GM06990 (cell line): ENCODE measurements at regions not wholly inside any gene's neighbourhood (a gene's known extent, or its start where the extent isn't known, plus 50 kb on each side); places are given as distances from the start of the nearest gene placed in this dataset.

Experiments
- DNase-seq: peaks from one replicate; pipeline ENCODE4 v3.0.0-alpha.2; 2011; ENCODE audit not compliant: insufficient read length; ENCODE audit errors: extremely low read depth
- H3K27me3 ChIP-seq: replicated peaks from 2 replicates; pipeline ENCODE4 v1.6.0; 2011; ENCODE audit warnings: low read length; ENCODE audit not compliant: control insufficient read depth, insufficient read depth
- H3K36me3 ChIP-seq: 2 replicates; pipeline ENCODE4 v1.5.1; 2011; ENCODE audit warnings: low read length; ENCODE audit not compliant: control insufficient read depth, insufficient read depth
- H3K4me3 ChIP-seq: replicated peaks from 2 replicates; pipeline ENCODE4 v1.5.1; 2011; ENCODE audit warnings: low read depth, mild to moderate bottlenecking, control low read depth, low read length
- CTCF ChIP-seq: IDR thresholded peaks from 2 replicates; pipeline ENCODE4 v1.5.1; 2011; ENCODE audit warnings: low read length, control low read depth, mild to moderate bottlenecking, inconsistent platforms; ENCODE audit not compliant: insufficient read depth, poor library complexity, severe bottlenecking

GRCh38 chr4:3656416-3657356, 109.5 kb upstream of the ADRA2C start:
- Histone ChIP-seq H3K36me3 (no peaks in the 10 kb centered on the region), H3K4me3 (no peak overlapping the region), H3K27me3 (peaks cover 3% of the 10 kb centered on the region; the same call in 1 of the 2 replicates)
- TF ChIP-seq CTCF, result no peak
- DNase-seq, result no peak

GRCh38 chr4:3655963-3656362, 110.2 kb upstream of the ADRA2C start:
- Histone ChIP-seq H3K36me3 (no peaks in the 10 kb centered on the region), H3K4me3 (no peak overlapping the region), H3K27me3 (peaks cover 3% of the 10 kb centered on the region; the same call in 1 of the 2 replicates)
- no peak for TF ChIP-seq CTCF
- no peak for DNase-seq

- no peak for DNase-seq
- peaks cover under 1% of the 10 kb centered on the region; the same call in 1 of the 2 replicates for H3K27me3 ChIP-seq
- no peak for TF ChIP-seq CTCF
- no peaks in the 10 kb centered on the region for H3K36me3 ChIP-seq
- no peak overlapping the region for H3K4me3 ChIP-seq
These were observed 110.7 kb upstream of the ADRA2C start for GRCh38 chr4:3655485-3655884.

GRCh38 chr4:3654036-3654807, 112.0 kb upstream of the ADRA2C start:
- DNase-seq, result no peak
- H3K4me3 ChIP-seq, result no peak overlapping the region
- TF ChIP-seq CTCF, result no peak
- H3K36me3 ChIP-seq, result no peaks in the 10 kb centered on the region
- H3K27me3 ChIP-seq, result no peaks in the 10 kb centered on the region; the same call in 1 of the 2 replicates

GRCh38 chr4:3652586-3652985, 113.6 kb upstream of the ADRA2C start:
- Histone ChIP-seq H3K36me3 (no peaks in the 10 kb centered on the region), H3K27me3 (no peaks in the 10 kb centered on the region; the same call in 1 of the 2 replicates), H3K4me3 (no peak overlapping the region)
- no peak for DNase-seq
- no peak for TF ChIP-seq CTCF
